ENCODE measurements at regions not wholly inside any gene's neighbourhood (a gene's known extent, or its start where the extent isn't known, plus 50 kb on each side); places are given as distances from the start of the nearest gene placed in this dataset.

- TF ChIP-seq CTCF (IDR thresholded peaks at IDR 0.05), result no peak
- no peak for TF ChIP-seq POLR2A (IDR thresholded peaks at IDR 0.05)
- no peak for TF ChIP-seq EP300 (IDR thresholded peaks at IDR 0.05)
Measured at GRCh38 chr6:93964926-93965325, 545.6 kb upstream of the EPHA7 start.
